IMR-90 (cell line): ENCODE measurements at regions not wholly inside any gene's neighbourhood (a gene's known extent, or its start where the extent isn't known, plus 50 kb on each side); places are given as distances from the start of the nearest gene placed in this dataset.

Experiments
- ATAC-seq: fragments of 200-7000 bp; cut with Tn5 transposase; 2 replicates; pipeline ENCODE4 v1.9.1; 2020; ENCODE audit warnings: low read depth, mild to moderate bottlenecking, moderate library complexity
- BruUV-seq: library from RNA; stranded (reverse); fragments of 400-500 nt; replicated peaks from 2 replicates; lab custom pipeline; 2021; lab: Mats Ljungman, UMichigan
- CTCF ChIA-PET: fragments of 300-600 bp; formaldehyde crosslinking; extraction: SDS; loops from one replicate; lab custom pipeline; 2021; ENCODE audit warnings: antibody characterized with exemption; lab: Yijun Ruan, JAX
- POLR2A ChIA-PET: fragments of 300-600 bp; sonication (Branson Sonifier 250); formaldehyde crosslinking; loops from one replicate; lab custom pipeline; 2022; ENCODE audit warnings: antibody characterized with exemption; ENCODE audit not compliant: unreplicated experiment; lab: Charles Lee
- DNase-seq: peaks from one replicate; pipeline ENCODE4 v3.0.0; 2013
- H2AFZ ChIP-seq: replicated peaks from 2 replicates; pipeline ENCODE3; 2013; ENCODE audit warnings: low read length, mild to moderate bottlenecking; ENCODE audit not compliant: poor library complexity
- H2AK5ac ChIP-seq: 2 replicates; pipeline ENCODE4 v1.6.1; 2013; ENCODE audit warnings: low read depth, low read length, inconsistent platforms
- H2AK9ac ChIP-seq: replicated peaks from 2 replicates; pipeline ENCODE3; 2013; ENCODE audit warnings: mild to moderate bottlenecking, low read depth, low read length, moderate library complexity; ENCODE audit not compliant: poor library complexity
- H2BK120ac ChIP-seq: 2 replicates; pipeline ENCODE4 v1.6.1; 2013; ENCODE audit warnings: low read depth, low read length, inconsistent platforms
- H2BK15ac ChIP-seq: 3 replicates; pipeline ENCODE4 v1.6.1; 2013; ENCODE audit warnings: low read depth, low read length, inconsistent platforms
- H2BK20ac ChIP-seq: 2 replicates; pipeline ENCODE4 v1.6.1; 2013; ENCODE audit warnings: low read depth, mild to moderate bottlenecking, inconsistent platforms, low read length, moderate library complexity
- H2BK5ac ChIP-seq: 2 replicates; pipeline ENCODE4 v1.6.1; 2013; ENCODE audit warnings: mild to moderate bottlenecking, low read depth, low read length, inconsistent platforms; ENCODE audit not compliant: poor library complexity, severe bottlenecking
- H3K14ac ChIP-seq: replicated peaks from 2 replicates; pipeline ENCODE4 v1.6.1; 2013; ENCODE audit warnings: low read depth, low read length, inconsistent platforms
- H3K18ac ChIP-seq: 2 replicates; pipeline ENCODE4 v1.6.1; 2013; ENCODE audit warnings: low read depth, low read length, control low read depth
- H3K23ac ChIP-seq: 2 replicates; pipeline ENCODE4 v1.6.1; 2013; ENCODE audit warnings: low read depth, low read length, inconsistent platforms
- H3K27ac ChIP-seq: 2 replicates; pipeline ENCODE4 v1.5.1; 2013; ENCODE audit warnings: mild to moderate bottlenecking, control low read depth, low read length; ENCODE audit not compliant: insufficient read depth
- H3K27me3 ChIP-seq: 2 replicates; pipeline ENCODE4 v1.6.1; 2013; ENCODE audit warnings: low read length; ENCODE audit not compliant: control insufficient read depth, insufficient read depth
- H3K36me3 ChIP-seq: 2 replicates; pipeline ENCODE4 v1.6.1; 2013; ENCODE audit warnings: low read length, mixed read lengths; ENCODE audit not compliant: control insufficient read depth, insufficient read depth
- H3K4ac ChIP-seq: 2 replicates; pipeline ENCODE4 v1.6.1; 2013; ENCODE audit warnings: low read depth, low read length, inconsistent platforms
- H3K4me1 ChIP-seq: 2 replicates; pipeline ENCODE4 v1.6.1; 2013; ENCODE audit warnings: low read length, mixed read lengths; ENCODE audit not compliant: control insufficient read depth, insufficient read depth
- H3K4me2 ChIP-seq: 2 replicates; pipeline ENCODE4 v1.6.1; 2013; ENCODE audit warnings: low read depth, mild to moderate bottlenecking, control low read depth, low read length, moderate library complexity
- H3K4me3 ChIP-seq: 2 replicates; pipeline ENCODE4 v1.5.1; 2013; ENCODE audit warnings: low read depth, mild to moderate bottlenecking, control low read depth, low read length, moderate library complexity; ENCODE audit not compliant: insufficient read depth
- H3K56ac ChIP-seq: 2 replicates; pipeline ENCODE4 v1.6.1; 2013; ENCODE audit warnings: low read length, inconsistent platforms; ENCODE audit not compliant: insufficient read depth; ENCODE audit errors: extremely low read depth
- H3K79me1 ChIP-seq, 2 experiments: 2 replicates each; pipeline ENCODE4 v1.6.1; 2013; ENCODE audit warnings: low read length in 2 of 2, inconsistent platforms in 1 of 2, low read depth in 1 of 2
- H3K9ac ChIP-seq: 2 replicates; pipeline ENCODE4 v1.6.1; 2013; ENCODE audit warnings: low read depth, low read length, control low read depth
- H3K9me1 ChIP-seq: 2 replicates; pipeline ENCODE4 v1.6.1; 2013; ENCODE audit warnings: low read length, inconsistent platforms; ENCODE audit not compliant: insufficient read depth
- H3K9me3 ChIP-seq: 2 replicates; pipeline ENCODE4 v1.6.1; 2013; ENCODE audit warnings: low read length; ENCODE audit not compliant: control insufficient read depth, insufficient read depth
- H4K20me1 ChIP-seq: 2 replicates; pipeline ENCODE4 v1.6.1; 2013; ENCODE audit warnings: low read length, inconsistent platforms; ENCODE audit not compliant: insufficient read depth
- H4K5ac ChIP-seq: 2 replicates; pipeline ENCODE4 v1.6.1; 2013; ENCODE audit warnings: mild to moderate bottlenecking, low read depth, low read length, control low read depth
- H4K8ac ChIP-seq, 2 experiments: 2 replicates each; pipeline ENCODE4 v1.6.1; 2013; ENCODE audit warnings: low read depth in 2 of 2, low read length in 2 of 2, control low read depth in 1 of 2, inconsistent platforms in 1 of 2
- H4K91ac ChIP-seq: 2 replicates; pipeline ENCODE4 v1.6.1; 2013; ENCODE audit warnings: low read depth, low read length, inconsistent platforms; ENCODE audit not compliant: insufficient read depth
- MAFK ChIP-seq: IDR thresholded peaks from 2 replicates; pipeline ENCODE4 v1.6.1; 2012; ENCODE audit warnings: low read depth, low read length, improper control_type of control experiment
- RFX5 ChIP-seq: IDR thresholded peaks from 2 replicates; pipeline ENCODE4 v1.8.0; 2012; ENCODE audit warnings: low read depth, mild to moderate bottlenecking, low read length, moderate library complexity
- WGBS, 2 experiments: methylation state at CpG; one replicate each; pipeline versions ENCODE4 v1.1.5 to v1.1.7; 2013; ENCODE audit warnings: missing lambda C conversion rate in 2 of 2; ENCODE audit not compliant: insufficient read length in 1 of 2; ENCODE audit errors: extremely low coverage in 2 of 2; 5-methylcytosine and 5-hydroxymethylcytosine counted together
- dilution Hi-C: fragments of 300-500 bp; cut with HindIII; formaldehyde crosslinking; loops from one replicate; pipeline ENCODE4 v1.14.3; 2018; ENCODE audit warnings: low sequenced_read_pairs; ENCODE audit not compliant: unreplicated experiment
- in situ Hi-C: fragments of 300-500 bp; cut with MboI; formaldehyde crosslinking; loops from 3 replicates; pipeline ENCODE4 v1.14.3; 2019; ENCODE audit warnings: low sequenced_read_pairs, inconsistent platforms, mixed read lengths
- intact Hi-C: fragments of 100-400 bp; cut with micrococcal nuclease; formaldehyde crosslinking; loops from 2 replicates; pipeline ENCODE4 v1.10.0; 2022

DNA sequence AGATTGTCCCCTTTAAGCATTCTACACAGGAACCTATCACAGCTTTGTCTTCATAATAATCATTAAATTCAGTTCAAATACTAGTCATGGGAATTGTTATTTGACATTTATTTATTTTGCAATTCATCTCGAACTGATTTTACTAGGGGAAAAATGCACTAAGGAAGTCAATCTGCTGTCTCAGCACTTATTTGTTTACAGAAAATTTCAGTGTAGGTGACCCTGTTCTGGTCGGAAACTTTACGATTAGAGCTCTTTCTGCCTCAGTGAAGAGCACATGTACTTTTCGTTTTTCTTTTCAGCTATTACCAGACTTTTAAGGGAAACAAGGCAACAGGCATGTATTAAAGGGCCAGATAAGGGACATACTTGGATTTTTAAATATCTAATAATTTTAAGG is 1405.7 kb upstream of the ZEB2 start:
- Histone ChIP-seq H3K36me3 (no peaks in the 10 kb centered on the region), H2BK20ac (no peak overlapping the region), H3K9me3 (no peaks in the 10 kb centered on the region), H2AK9ac (no peak overlapping the region), H2BK5ac (no peak overlapping the region), H4K20me1 (no peaks in the 10 kb centered on the region), H3K27ac (no peak overlapping the region), H3K56ac (no peak overlapping the region), H2AFZ (no peak overlapping the region), H3K4me1 (no peaks in the 10 kb centered on the region), H3K14ac (no peak overlapping the region), H3K4me3 (no peak overlapping the region), H3K4me2 (no peak overlapping the region), H4K5ac (no peak overlapping the region), H2BK120ac (no peak overlapping the region), H3K9ac (no peak overlapping the region), H2AK5ac (no peak overlapping the region), H3K27me3 (no peaks in the 10 kb centered on the region), H3K79me1 (no peaks in the 10 kb centered on the region), H2BK15ac (no peak overlapping the region), H3K23ac (no peak overlapping the region), H3K4ac (no peak overlapping the region), H4K8ac (no peak overlapping the region), H3K18ac (no peak overlapping the region), H4K91ac (no peak overlapping the region), H3K9me1 (no peaks in the 10 kb centered on the region)
- in situ Hi-C loops (no loop called here), dilution Hi-C loops (no loop called here), intact Hi-C loops (loop anchor here (5.0 kb wide), 2 partner anchors 387 to 597 kb away; no protein-coding TSS in a partner anchor)
- no peak for DNase-seq
- CTCF ChIA-PET = no interaction called here
- TF ChIP-seq MAFK = peak; percentile 96
- no peak for TF ChIP-seq RFX5
- no TSS peak for BruUV-seq
- ATAC-seq = no peak
- POLR2A ChIA-PET = no interaction called here
- WGBS, 2 experiments = 100% methylated on average over 1 of the region's 4 CpGs; no CpG with 5 or more reads in 1 of the 2 experiments
